Vagina (tissue), 2 donors: ENCODE measurements at regions not wholly inside any gene's neighbourhood (a gene's known extent, or its start where the extent isn't known, plus 50 kb on each side); places are given as distances from the start of the nearest gene placed in this dataset.
"Not testable (repeated sequence)": the region's sequence is repeated elsewhere in the genome, so short reads cannot be mapped to it uniquely, and the experiment has no call there.

Source experiments
- CTCF ChIP-seq, 3 experiments: fragments of 450-650 bp in 2 of 3; fragments of 200-600 bp in 1 of 3; sonication (generic) in 1 of 3; IDR thresholded peaks; one replicate each; pipeline ENCODE4 v1.5.1; 2017 to 2019; ENCODE audit warnings: antibody characterized with exemption in 3 of 3, mild to moderate bottlenecking in 2 of 3, moderate library complexity in 2 of 3
- POLR2A ChIP-seq, 2 donors: fragments of 450-650 bp; IDR thresholded peaks; one replicate each; pipeline ENCODE4 v1.6.1; 2017; ENCODE audit warnings: antibody characterized with exemption in 2 of 2, mild to moderate bottlenecking in 2 of 2, moderate library complexity in 2 of 2
- POLR2AphosphoS5 ChIP-seq, 2 donors: sonication (generic); formaldehyde crosslinking; IDR thresholded peaks; one replicate each; pipeline ENCODE4 v1.9.0; 2017; ENCODE audit warnings: antibody characterized with exemption in 2 of 2, mild to moderate bottlenecking in 2 of 2, low read depth in 1 of 2; ENCODE audit not compliant: insufficient read depth in 1 of 2

GRCh38 chr4:22599228-22599928 lies 83.5 kb upstream of the ADGRA3 start:
- TF ChIP-seq CTCF (IDR thresholded peaks at IDR 0.05); POLR2AphosphoS5 (IDR thresholded peaks at IDR 0.05; ENCODE audit: insufficient read depth in 1 of 2, low read depth in 1 of 2); POLR2A (IDR thresholded peaks at IDR 0.05): not testable (repeated sequence)
